ENCODE measurements at regions not wholly inside any gene's neighbourhood (a gene's known extent, or its start where the extent isn't known, plus 50 kb on each side); places are given as distances from the start of the nearest gene placed in this dataset.

- DNase-seq: no peak
- Histone ChIP-seq H3K27me3 (ENCODE audit: control insufficient read depth in 2 of 2, insufficient read depth in 2 of 2, low read length in 2 of 2) (peaks cover 0 to 12% of the 10 kb centered on the region in 2 donors), H3K4me3 (replicated peaks in 1 of 3; ENCODE audit: low read depth in 2 of 3, low read length in 3 of 3) (no peak overlapping the region), H4K20me1 (ENCODE audit: insufficient read depth, low read length) (no peaks in the 10 kb centered on the region), H3K4me2 (replicated peaks; ENCODE audit: extremely low read depth, low read length, poor library complexity, severe bottlenecking) (no peak overlapping the region), H3K36me3 (replicated peaks in 1 of 2; ENCODE audit: control insufficient read depth in 1 of 2, insufficient read depth in 2 of 2, low read length in 2 of 2) (no peaks in the 10 kb centered on the region), H3K9ac (ENCODE audit: insufficient read depth, low read length, poor library complexity, severe bottlenecking) (no peak overlapping the region), H3K79me2 (ENCODE audit: insufficient read depth, low read length) (no peaks in the 10 kb centered on the region), H3K4me1 (ENCODE audit: control insufficient read depth in 1 of 2, insufficient read depth in 2 of 2, low read length in 2 of 2) (peaks cover 20 to 25% of the 10 kb centered on the region in 2 donors), H3K9me3 (replicated peaks in 1 of 2; ENCODE audit: control insufficient read depth in 1 of 2, insufficient read depth in 1 of 2, low read length in 2 of 2) (no peaks in the 10 kb centered on the region), H2AFZ (ENCODE audit: insufficient read depth, low read depth, low read length, poor library complexity, severe bottlenecking) (no peak overlapping the region), H3K27ac (ENCODE audit: low read depth in 1 of 2, low read length in 2 of 2) (no peak overlapping the region)
- no peak for TF ChIP-seq CTCF (IDR thresholded peaks at IDR 0.05)
- whole genome bisulfite sequencing (ENCODE audit: insufficient coverage): 100% methylated on average over 2 of the region's 2 CpGs
- Mint-ChIP-seq H3K36me3 (peaks cover 4 to 6% of the 10 kb centered on the region in 2 donors), H3K9me3 (peaks cover 0 to 4% (median 0%) of the 10 kb centered on the region in 7 donors), H3K27me3 (ENCODE audit: low read depth in 3 of 3) (peaks cover 3 to 9% (median 9%) of the 10 kb centered on the region in 3 donors), H3K4me1 (peaks cover 22% of the 10 kb centered on the region), H3K4me3 (no peak overlapping the region), H3K27ac (peak overlapping the region in 1 of 7 donors; percentile 8)
- intact Hi-C loops (cut with micrococcal nuclease): loop anchor here in 1 of 2 donors (5.0 kb wide), 1 partner anchor 68 kb away; no protein-coding TSS in a partner anchor
These were observed 53.1 kb upstream of the ATF3 start for GRCh38 chr1:212555426-212555825.

GRCh38 chr1:212556822-212557549, 51.6 kb upstream of the ATF3 start:
- intact Hi-C loops (cut with micrococcal nuclease): loop anchor here in 1 of 2 donors (5.0 kb wide), 1 partner anchor 70 kb away; no protein-coding TSS in a partner anchor

More at GRCh38 chr1:212556822-212557549, 51.6 kb upstream of the ATF3 start:
- Histone ChIP-seq H3K79me2 (ENCODE audit: insufficient read depth, low read length) (no peaks in the 10 kb centered on the region), H3K4me1 (ENCODE audit: control insufficient read depth in 1 of 2, insufficient read depth in 2 of 2, low read length in 2 of 2) (peaks cover 20 to 25% of the 10 kb centered on the region in 2 donors), H3K9ac (ENCODE audit: insufficient read depth, low read length, poor library complexity, severe bottlenecking) (no peak overlapping the region), H3K27me3 (ENCODE audit: control insufficient read depth in 2 of 2, insufficient read depth in 2 of 2, low read length in 2 of 2) (peaks cover 0 to 12% of the 10 kb centered on the region in 2 donors), H3K4me3 (replicated peaks in 1 of 3; ENCODE audit: low read depth in 2 of 3, low read length in 3 of 3) (no peak overlapping the region), H3K27ac (ENCODE audit: low read depth in 1 of 2, low read length in 2 of 2) (no peak overlapping the region), H2AFZ (ENCODE audit: insufficient read depth, low read depth, low read length, poor library complexity, severe bottlenecking) (no peak overlapping the region), H4K20me1 (ENCODE audit: insufficient read depth, low read length) (no peaks in the 10 kb centered on the region), H3K36me3 (replicated peaks in 1 of 2; ENCODE audit: control insufficient read depth in 1 of 2, insufficient read depth in 2 of 2, low read length in 2 of 2) (no peaks in the 10 kb centered on the region), H3K9me3 (replicated peaks in 1 of 2; ENCODE audit: control insufficient read depth in 1 of 2, insufficient read depth in 1 of 2, low read length in 2 of 2) (no peaks in the 10 kb centered on the region), H3K4me2 (replicated peaks; ENCODE audit: extremely low read depth, low read length, poor library complexity, severe bottlenecking) (no peak overlapping the region)
- Mint-ChIP-seq H3K9me3 (peaks cover 0 to 4% (median 0%) of the 10 kb centered on the region in 7 donors), H3K4me1 (peaks cover 22% of the 10 kb centered on the region), H3K36me3 (peaks cover 4 to 6% of the 10 kb centered on the region in 2 donors), H3K27me3 (ENCODE audit: low read depth in 3 of 3) (peaks cover 3 to 9% (median 7%) of the 10 kb centered on the region in 3 donors), H3K27ac (no peak overlapping the region), H3K4me3 (no peak overlapping the region)
- DNase-seq: peak in 1 of 3 donors; percentile 34
- no CpG with 5 or more reads among the region's 3 CpGs for WGBS (ENCODE audit: insufficient coverage)
- no peak for TF ChIP-seq CTCF (IDR thresholded peaks at IDR 0.05)

Measured in CD14-positive monocyte (primary cell).